HG03432 (cell line): ENCODE measurements at regions not wholly inside any gene's neighbourhood (a gene's known extent, or its start where the extent isn't known, plus 50 kb on each side); places are given as distances from the start of the nearest gene placed in this dataset.
"Not testable (repeated sequence)": the region's sequence is repeated elsewhere in the genome, so short reads cannot be mapped to it uniquely, and the experiment has no call there.

Experiments
- ATAC-seq: cut with Tn5 transposase; IDR thresholded peaks from one replicate; pipeline ENCODE4 v1.9.1; 2021; ENCODE audit warnings: mild to moderate bottlenecking, moderate library complexity; ENCODE audit not compliant: unreplicated experiment

- no peak for ATAC-seq
Measured at GRCh38 chr16:61195006-61195405, 841.2 kb downstream of the CDH8 start.

DNA sequence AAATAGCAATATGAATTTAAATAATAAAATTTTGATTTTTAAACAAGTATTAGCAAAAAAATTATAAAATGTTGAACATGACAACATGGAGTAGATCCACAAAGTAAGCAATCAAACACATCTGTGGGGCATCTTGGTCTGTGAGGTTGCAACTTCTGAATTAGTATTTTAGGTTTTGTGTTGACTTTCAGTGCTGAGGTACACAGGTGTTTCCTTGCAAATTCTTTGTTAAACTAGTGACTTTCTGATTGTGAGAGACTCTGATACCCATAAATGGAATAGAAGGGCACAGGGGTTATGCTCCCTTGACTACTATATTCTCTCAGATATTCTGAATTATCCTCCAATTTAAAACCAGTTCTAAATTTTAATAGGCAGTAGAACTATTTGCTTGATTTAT, 841.7 kb downstream of the CDH8 start:
- no peak for ATAC-seq

GRCh38 chr16:61182391-61182790, 853.8 kb downstream of the CDH8 start:
- no peak for ATAC-seq

DNA sequence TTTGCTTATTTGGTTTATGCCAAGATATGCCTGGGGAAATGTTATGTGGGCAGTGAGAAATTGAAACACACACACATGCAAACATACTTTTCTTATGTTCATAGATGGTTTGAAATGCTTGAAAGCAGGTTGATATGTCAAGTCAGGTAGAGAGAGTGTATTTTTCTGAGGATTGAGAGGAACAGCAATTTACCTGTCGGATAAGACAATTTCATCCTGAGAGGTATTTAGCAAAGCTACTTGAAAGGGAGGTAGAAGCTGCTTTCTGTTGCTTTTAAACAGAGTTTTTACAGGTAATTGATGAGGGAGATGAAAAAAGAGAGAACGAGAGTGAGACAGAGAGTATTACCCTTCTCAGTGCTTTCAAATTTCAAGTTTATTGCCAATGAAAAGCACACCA, 854.3 kb downstream of the CDH8 start:
- ATAC-seq = no peak

GRCh38 chr16:61179561-61179960, 856.7 kb downstream of the CDH8 start:
- ATAC-seq = no peak

- no peak for ATAC-seq
Measured at GRCh38 chr16:61165797-61166196, 870.4 kb downstream of the CDH8 start.

DNA sequence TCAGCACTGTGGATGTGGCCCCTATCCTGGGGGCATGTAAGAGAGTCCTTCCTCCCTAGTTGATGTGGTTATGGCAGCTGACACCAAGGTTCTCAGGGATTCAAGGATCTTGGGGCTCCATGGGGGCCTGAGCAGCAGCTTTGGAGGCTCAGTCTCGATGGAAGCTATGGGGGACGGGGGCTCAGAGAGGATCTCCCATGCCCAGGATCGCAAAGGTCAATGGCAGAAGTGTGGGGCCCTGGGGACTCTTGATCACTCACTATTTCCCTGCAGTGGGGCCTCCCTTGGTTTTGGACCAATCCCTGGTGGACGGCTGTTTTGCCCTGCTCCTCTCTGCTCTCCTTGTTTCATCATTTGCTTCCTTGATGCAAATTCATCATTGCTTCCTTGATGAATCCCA, 885.9 kb downstream of the CDH8 start:
- no peak for ATAC-seq

- ATAC-seq = no peak
Measured at GRCh38 chr16:61149709-61150108, 886.5 kb downstream of the CDH8 start.

DNA sequence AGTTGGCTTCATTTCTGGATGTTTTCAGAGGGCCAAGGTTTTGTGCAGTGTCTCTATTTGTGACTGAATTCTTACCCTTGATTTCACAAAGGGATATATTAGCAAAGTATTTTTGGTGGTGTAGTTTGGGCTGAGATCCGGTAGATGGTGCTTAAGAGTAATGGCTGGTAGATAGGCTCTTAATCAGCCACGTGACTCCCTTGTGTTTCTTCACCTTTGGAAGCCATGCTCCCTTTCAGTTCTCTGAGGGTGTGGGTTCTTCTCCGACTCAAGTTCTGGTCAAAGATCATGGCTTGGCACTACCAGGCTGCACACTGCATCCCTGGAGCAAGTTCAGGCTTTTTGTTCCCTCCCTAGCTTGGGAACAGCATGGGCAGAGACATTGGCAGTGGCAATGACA, 887.3 kb downstream of the CDH8 start:
- ATAC-seq = no peak

- no peak for ATAC-seq
Measured at GRCh38 chr16:61146429-61146828, 889.8 kb downstream of the CDH8 start.

DNA sequence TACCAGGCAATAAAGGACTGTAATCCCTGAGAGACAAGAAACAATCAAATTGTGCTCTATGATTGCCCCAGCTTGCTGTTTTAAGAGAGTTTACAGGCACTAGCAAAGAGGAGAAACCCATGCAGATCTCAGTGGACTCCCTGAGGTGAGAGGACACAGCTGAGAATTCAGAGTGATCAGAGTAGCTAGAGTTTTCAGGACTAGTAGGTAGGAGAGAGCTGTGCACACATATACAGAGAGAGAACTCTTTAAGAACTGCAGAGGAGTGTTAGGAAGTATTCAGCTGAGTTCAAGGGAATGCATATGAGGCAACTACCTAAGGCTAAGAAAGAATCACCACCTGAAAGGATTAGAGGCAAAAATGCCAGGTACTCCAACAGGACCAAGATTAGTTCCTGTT, 904.8 kb downstream of the CDH8 start:
- no peak for ATAC-seq

GRCh38 chr16:61128545-61129323, 907.5 kb downstream of the CDH8 start:
- no peak for ATAC-seq

DNA sequence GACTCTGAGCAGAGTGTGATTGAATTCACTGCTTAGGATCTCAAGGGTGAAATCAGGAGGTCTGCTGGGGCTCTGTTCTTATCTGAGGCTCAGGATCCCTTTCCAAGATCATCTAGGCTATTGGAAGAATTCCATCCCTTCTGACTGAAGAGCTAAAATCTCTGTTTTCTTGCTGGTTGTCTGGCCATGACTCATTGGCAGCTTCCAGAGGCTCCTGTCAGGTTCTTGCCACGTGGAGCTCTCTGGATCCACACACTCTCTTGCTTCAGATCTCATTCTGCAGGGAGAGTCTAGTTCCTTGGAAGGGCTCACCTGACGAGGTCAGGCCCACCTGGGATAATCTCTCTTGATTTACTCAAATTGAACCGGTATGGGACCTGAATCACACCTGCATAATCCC, 930.7 kb downstream of the CDH8 start:
- ATAC-seq = no peak

- ATAC-seq = no peak
Measured at GRCh38 chr16:61098505-61098904, 937.7 kb downstream of the CDH8 start.

DNA sequence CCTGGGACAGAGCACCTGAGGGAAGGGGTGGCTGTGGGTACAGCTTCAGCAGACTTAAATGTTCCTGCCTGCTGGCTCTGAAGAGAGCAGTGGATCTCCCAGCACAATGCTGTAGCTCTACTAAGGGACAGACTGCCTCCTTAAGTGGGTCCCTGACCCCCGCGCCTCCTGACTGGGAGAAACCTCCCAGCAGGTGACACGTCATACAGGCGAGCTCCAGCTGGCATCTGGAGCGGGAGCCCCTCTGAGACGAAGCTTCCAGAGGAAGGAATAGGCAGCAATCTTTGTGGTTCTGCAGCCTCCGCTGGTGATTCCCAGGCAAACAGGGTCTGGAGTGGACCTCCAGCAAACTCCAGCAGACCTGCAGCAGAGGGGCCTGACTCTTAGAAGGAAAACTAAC, 944.9 kb downstream of the CDH8 start:
- ATAC-seq = not testable (repeated sequence)

- ATAC-seq = no peak
Measured at GRCh38 chr16:61083711-61084110, 952.5 kb downstream of the CDH8 start.

GRCh38 chr16:61074324-61074723, 961.9 kb downstream of the CDH8 start:
- no peak for ATAC-seq

DNA sequence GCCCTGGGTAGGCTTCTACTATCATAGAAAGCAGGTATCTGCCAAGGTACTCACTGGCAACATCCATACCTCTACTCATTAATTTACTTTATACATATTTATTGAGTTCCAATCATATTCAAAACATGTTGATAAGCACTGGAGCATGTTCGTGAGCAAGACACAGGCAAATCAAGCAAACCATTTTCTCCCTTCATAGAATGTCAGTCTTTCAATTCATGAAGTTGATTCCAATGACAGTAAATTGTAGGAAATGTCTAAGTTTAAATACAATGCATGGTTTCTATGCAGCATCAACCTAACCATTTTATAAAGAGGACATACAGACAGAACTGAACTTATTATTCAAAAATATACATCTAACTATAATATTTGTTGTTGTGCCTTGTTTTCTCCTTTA, 978.6 kb downstream of the CDH8 start:
- no peak for ATAC-seq

DNA sequence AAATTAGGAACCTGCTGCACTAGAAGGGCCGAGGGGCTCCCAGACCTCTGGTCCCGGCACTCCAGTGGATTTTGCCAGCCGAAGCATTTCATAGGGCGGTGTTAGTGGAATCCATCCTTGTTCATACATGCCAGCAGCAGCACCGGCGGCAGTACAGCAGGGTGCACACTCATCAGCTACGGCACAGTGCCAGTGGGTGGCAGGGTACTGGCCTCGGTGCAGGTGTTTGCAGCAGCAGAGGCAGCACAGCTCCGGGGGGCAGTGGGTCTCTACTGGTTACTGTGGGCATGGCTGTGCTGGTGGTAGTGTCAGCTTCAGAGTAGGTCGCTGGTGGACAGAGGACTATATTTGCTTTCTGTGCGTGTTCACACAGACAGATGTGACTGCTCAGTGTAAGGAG, 985.7 kb downstream of the CDH8 start:
- no peak for ATAC-seq

GRCh38 chr16:61045931-61046330, 990.3 kb downstream of the CDH8 start:
- no peak for ATAC-seq

GRCh38 chr16:61042737-61043136, 993.5 kb downstream of the CDH8 start:
- ATAC-seq = no peak

DNA sequence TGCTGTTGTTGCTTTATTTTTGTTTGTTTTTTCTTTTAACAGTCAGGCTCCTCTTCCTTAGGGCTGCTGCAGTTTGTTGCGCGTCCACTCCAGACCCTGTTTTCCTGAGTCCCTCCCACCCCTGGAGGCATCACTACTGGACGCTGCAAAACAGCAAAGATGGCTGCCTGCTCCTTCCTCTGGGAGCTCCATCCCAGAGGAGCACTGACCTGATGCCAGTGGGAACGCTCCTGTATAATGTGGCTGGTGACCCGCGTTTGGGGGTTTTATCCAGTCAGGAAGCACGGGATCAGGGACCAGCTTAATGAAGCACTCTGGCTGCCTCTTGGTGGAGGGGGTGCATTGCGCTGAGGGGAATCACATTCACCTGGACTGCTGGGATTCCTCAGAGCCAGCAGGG, 1005.6 kb downstream of the CDH8 start:
- ATAC-seq = no peak
